ENCODE measurements at regions not wholly inside any gene's neighbourhood (a gene's known extent, or its start where the extent isn't known, plus 50 kb on each side); places are given as distances from the start of the nearest gene placed in this dataset.

- in situ Hi-C loops (cut with HindIII; ENCODE audit: low sequenced_read_pairs), result no loop called here
- TF ChIP-seq, protein P1, sequence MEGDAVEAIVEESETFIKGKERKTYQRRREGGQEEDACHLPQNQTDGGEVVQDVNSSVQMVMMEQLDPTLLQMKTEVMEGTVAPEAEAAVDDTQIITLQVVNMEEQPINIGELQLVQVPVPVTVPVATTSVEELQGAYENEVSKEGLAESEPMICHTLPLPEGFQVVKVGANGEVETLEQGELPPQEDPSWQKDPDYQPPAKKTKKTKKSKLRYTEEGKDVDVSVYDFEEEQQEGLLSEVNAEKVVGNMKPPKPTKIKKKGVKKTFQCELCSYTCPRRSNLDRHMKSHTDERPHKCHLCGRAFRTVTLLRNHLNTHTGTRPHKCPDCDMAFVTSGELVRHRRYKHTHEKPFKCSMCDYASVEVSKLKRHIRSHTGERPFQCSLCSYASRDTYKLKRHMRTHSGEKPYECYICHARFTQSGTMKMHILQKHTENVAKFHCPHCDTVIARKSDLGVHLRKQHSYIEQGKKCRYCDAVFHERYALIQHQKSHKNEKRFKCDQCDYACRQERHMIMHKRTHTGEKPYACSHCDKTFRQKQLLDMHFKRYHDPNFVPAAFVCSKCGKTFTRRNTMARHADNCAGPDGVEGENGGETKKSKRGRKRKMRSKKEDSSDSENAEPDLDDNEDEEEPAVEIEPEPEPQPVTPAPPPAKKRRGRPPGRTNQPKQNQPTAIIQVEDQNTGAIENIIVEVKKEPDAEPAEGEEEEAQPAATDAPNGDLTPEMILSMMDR (IDR thresholded peaks at IDR 0.05; ENCODE audit: low read depth, low read length, missing control alignments), result no peak
- DNase-seq (ENCODE audit: low read depth), result no peak
- H3K4me3 ChIP-seq (ENCODE audit: low read depth, low read length), result no peak overlapping the region
Measured at GRCh38 chr16:17617021-17617552, 146.3 kb upstream of the XYLT1 start.

DNA sequence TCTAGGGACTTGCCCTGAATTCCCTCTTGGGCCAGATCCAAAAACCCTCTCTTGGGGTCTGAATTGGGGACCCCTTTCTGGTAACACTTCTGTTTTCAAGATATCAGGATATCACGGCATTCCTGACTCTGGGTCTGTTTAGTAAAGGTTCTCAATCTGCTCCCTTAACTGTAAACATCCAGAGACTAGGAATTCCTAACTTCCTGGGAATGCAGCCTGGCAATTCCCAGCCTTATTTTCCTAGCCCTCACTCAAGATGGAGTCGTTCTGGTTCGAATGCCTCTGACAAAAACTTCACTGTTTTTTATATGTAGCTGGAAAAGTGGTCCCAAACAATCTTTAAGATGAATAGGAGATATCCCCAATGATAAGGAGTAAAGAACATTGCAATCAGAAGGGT, 141.6 kb upstream of the XYLT1 start:
- no peak for DNase-seq (ENCODE audit: low read depth)
- H3K4me3 ChIP-seq (ENCODE audit: low read depth, low read length), result no peak overlapping the region
- in situ Hi-C loops (cut with HindIII; ENCODE audit: low sequenced_read_pairs), result no loop called here
- TF ChIP-seq, protein P1 (IDR thresholded peaks at IDR 0.05; ENCODE audit: low read depth, low read length, missing control alignments), result no peak

DNA sequence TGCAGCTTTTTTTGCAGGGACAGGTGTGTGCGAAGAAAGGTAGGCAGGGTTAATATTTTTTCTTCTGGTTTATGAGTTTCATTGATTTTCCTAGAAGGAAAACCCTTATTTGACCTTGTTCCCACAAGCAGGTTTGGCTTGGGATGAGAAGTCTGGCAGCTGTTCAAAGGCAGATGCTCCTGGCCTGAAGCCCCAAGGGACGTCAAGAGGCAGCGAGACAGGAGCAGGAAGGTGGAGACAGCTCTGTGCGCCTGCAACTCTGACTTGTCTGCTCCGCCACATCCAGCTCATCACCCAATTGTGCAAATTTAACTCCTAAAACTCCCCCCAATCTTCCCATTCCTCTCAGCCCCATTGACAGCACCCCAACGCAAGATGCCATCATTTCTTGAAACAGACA, 136.8 kb upstream of the XYLT1 start:
- in situ Hi-C loops (cut with HindIII; ENCODE audit: low sequenced_read_pairs), result no loop called here
- DNase-seq (ENCODE audit: low read depth), result no peak
- H3K4me3 ChIP-seq (ENCODE audit: low read depth, low read length), result no peak overlapping the region
- TF ChIP-seq, protein P1 (IDR thresholded peaks at IDR 0.05; ENCODE audit: low read depth, low read length, missing control alignments), result no peak

DNA sequence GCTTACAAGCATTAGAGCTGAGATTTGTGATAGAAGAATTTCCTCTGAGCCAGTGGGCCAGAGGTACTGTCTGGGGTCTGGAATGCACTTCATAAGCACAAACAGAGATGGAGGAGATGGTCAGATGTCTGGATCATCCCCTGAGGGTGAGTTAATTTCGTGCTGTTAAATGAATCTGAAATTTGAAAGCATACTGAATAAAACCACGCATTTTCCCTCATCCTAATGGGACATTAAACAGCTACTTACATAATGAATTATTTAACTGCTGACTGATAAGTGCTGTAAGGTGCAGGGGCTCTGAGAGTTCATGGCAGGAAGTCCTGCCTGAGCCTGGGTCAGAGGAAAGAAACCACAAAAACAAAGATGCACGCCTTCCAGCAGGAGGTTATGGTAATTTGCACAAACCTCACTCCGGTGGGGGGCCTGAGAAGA, 136.3 kb upstream of the XYLT1 start:
- in situ Hi-C loops (cut with HindIII; ENCODE audit: low sequenced_read_pairs), result no loop called here
- TF ChIP-seq, protein P1 (IDR thresholded peaks at IDR 0.05; ENCODE audit: low read depth, low read length, missing control alignments), result no peak

DNA sequence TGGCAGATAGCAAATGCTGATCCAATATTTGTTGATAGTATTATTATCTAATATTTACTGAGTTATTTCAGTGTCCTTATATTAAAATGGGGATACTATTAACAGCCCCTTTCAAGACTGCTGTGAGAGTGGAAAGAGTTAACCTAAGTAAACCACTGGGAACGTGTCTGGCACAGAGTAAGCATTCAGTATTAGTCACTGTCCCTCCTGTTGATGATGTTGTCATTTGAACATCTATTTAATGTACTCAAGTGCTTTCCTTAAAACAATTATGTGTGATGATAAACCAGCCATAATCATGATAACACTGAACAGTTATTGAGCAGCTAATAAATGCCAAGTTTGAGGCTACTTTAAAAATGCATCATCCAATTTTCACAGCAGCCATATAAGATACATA, 135.7 kb upstream of the XYLT1 start:
- no peak overlapping the region for H3K4me3 ChIP-seq (ENCODE audit: low read depth, low read length)
- TF ChIP-seq, protein P1 (IDR thresholded peaks at IDR 0.05; ENCODE audit: low read depth, low read length, missing control alignments), result no peak
- in situ Hi-C loops (cut with HindIII; ENCODE audit: low sequenced_read_pairs), result no loop called here
- DNase-seq (ENCODE audit: low read depth), result no peak

More for the DNA sequence above, 136.3 kb upstream of the XYLT1 start:
- no peak overlapping the region for H3K4me3 ChIP-seq (ENCODE audit: low read depth, low read length)
- no peak for DNase-seq (ENCODE audit: low read depth)

DNA sequence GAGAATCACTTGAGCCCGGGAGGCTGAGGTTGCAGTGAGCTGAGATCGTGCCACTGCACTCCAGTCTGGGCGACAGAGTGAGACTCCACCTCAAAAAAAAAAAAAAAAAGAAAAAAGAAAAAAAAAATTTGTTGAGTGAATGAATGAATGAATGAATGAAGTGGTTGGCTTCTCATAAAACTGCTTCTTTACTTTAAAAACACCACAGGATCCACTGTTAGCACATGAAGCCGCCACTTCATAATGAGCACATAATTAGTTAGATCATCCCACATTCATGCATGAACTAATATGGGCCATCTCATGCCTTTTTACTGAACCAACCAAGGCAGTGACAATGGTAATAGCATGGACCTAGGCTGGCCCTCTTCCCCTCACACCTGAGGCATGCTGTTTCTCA, 135.0 kb upstream of the XYLT1 start:
- in situ Hi-C loops (cut with HindIII; ENCODE audit: low sequenced_read_pairs), result no loop called here
- DNase-seq (ENCODE audit: low read depth), result no peak
- TF ChIP-seq, protein P1 (IDR thresholded peaks at IDR 0.05; ENCODE audit: low read depth, low read length, missing control alignments), result no peak
- H3K4me3 ChIP-seq (ENCODE audit: low read depth, low read length), result no peak overlapping the region

Measured in astrocyte of the cerebellum (primary cell).